Osteocyte (in vitro differentiated cells): ENCODE measurements at regions not wholly inside any gene's neighbourhood (a gene's known extent, or its start where the extent isn't known, plus 50 kb on each side); places are given as distances from the start of the nearest gene placed in this dataset.
A peak's percentile ranks its signal among the peaks of the same experiment; 100 is the strongest.
"Not testable (repeated sequence)": the region's sequence is repeated elsewhere in the genome, so short reads cannot be mapped to it uniquely, and the experiment has no call there.

Experiments
- DNase-seq: peaks from one replicate; pipeline ENCODE4 v3.0.0; 2021; ENCODE audit warnings: mixed read lengths; ENCODE audit not compliant: unreplicated experiment; ENCODE audit errors: extremely low spot score
- H3K27ac Mint-ChIP-seq: one replicate; pipeline ENCODE4 v1.8.0; 2021; ENCODE audit warnings: mild to moderate bottlenecking, mixed read lengths; ENCODE audit not compliant: unreplicated experiment
- H3K27me3 Mint-ChIP-seq: one replicate; pipeline ENCODE4 v1.8.0; 2021; ENCODE audit warnings: mixed read lengths; ENCODE audit not compliant: unreplicated experiment
- H3K36me3 Mint-ChIP-seq: one replicate; pipeline ENCODE4 v1.8.0; 2021; ENCODE audit warnings: mixed read lengths; ENCODE audit not compliant: unreplicated experiment
- H3K4me1 Mint-ChIP-seq: one replicate; pipeline ENCODE4 v1.8.0; 2021; ENCODE audit warnings: mixed read lengths; ENCODE audit not compliant: unreplicated experiment
- H3K4me3 Mint-ChIP-seq: one replicate; pipeline ENCODE4 v1.8.0; 2021; ENCODE audit warnings: mild to moderate bottlenecking, moderate library complexity, mixed read lengths; ENCODE audit not compliant: unreplicated experiment
- H3K9me3 Mint-ChIP-seq: one replicate; pipeline ENCODE4 v1.8.0; 2021; ENCODE audit warnings: mixed read lengths; ENCODE audit not compliant: unreplicated experiment
- TF ChIP-seq, protein P1 (sequence below): fragments of 200-600 bp; sonication (generic); IDR thresholded peaks from 2 replicates; pipeline ENCODE4 v1.5.0; 2021; ENCODE audit warnings: antibody characterized with exemption, mild to moderate bottlenecking, moderate library complexity

DNA sequence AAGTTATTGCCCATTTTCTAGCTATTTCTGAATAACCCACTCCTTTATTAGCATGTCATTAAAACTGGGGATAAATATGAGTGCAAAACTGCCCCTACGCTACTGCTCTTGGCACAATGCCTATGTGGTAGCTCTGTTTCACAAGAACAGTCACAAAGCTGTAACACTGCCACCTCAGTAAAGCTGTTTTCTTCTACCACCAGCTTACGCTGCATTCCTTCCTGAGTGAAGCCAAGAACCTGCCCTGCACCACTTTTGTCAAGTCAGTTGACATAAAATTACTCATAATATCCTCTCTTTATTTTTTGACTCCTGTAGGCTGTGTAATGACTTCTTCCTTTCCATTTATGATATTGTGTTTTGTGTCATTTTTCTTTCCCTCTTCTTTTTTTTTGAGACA lies 313.2 kb upstream of the PLGLB1 start:
- not testable (repeated sequence) for DNase-seq, H3K36me3 Mint-ChIP-seq, H3K27me3 Mint-ChIP-seq

DNA sequence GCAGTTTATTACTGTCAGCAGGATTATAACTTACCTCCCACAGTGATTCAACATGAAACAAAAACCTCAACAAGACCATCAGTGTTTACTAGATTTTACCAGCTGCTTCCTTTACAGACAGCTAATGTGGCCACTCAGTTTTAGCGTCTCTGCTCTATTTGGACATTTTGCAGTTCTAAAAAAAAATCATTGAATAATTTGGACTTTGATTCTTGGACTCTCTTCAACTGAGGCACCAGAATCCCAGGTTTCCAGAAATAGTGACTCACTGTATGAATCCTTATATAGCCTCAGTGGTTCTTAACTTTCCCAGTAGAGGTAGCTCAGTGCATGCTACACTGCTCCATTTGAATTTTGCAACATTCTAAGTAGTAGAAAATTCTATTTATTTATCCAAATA lies 317.4 kb upstream of the PLGLB1 start:
- H3K4me1 Mint-ChIP-seq, H3K4me3 Mint-ChIP-seq, DNase-seq, H3K9me3 Mint-ChIP-seq, H3K36me3 Mint-ChIP-seq, H3K27ac Mint-ChIP-seq, H3K27me3 Mint-ChIP-seq: not testable (repeated sequence)

More for the DNA sequence above, 313.2 kb upstream of the PLGLB1 start:
- H3K4me3 Mint-ChIP-seq, H3K9me3 Mint-ChIP-seq, H3K4me1 Mint-ChIP-seq, H3K27ac Mint-ChIP-seq: not testable (repeated sequence)

DNA sequence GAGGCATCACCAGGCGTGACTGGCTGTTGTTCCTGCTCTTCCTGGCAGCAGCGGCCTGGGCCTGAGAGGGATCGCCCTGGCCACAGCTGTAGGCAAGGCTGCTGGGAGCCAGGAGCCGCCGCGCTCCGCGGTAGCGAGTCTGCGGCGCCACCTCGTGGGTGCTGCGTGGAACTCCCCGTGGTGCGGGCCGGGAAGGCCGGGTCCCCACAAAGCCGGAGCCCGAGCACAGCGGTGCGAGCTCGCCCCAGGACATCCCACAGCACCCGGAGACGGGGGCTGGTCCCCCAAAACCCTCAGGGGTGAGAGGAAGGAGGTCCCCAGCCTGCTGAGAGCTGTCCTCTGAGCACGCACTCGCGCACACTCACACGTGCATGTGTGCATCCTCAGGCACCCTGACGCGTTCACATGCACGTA lies 320.0 kb upstream of the PLGLB1 start:
- H3K9me3 Mint-ChIP-seq, H3K27me3 Mint-ChIP-seq, H3K27ac Mint-ChIP-seq, H3K4me3 Mint-ChIP-seq, H3K36me3 Mint-ChIP-seq: not testable (repeated sequence)
- H3K4me1 Mint-ChIP-seq, result peaks cover 11% of the 10 kb centered on the region
- DNase-seq, result peak; percentile 92
- TF ChIP-seq, protein P1, sequence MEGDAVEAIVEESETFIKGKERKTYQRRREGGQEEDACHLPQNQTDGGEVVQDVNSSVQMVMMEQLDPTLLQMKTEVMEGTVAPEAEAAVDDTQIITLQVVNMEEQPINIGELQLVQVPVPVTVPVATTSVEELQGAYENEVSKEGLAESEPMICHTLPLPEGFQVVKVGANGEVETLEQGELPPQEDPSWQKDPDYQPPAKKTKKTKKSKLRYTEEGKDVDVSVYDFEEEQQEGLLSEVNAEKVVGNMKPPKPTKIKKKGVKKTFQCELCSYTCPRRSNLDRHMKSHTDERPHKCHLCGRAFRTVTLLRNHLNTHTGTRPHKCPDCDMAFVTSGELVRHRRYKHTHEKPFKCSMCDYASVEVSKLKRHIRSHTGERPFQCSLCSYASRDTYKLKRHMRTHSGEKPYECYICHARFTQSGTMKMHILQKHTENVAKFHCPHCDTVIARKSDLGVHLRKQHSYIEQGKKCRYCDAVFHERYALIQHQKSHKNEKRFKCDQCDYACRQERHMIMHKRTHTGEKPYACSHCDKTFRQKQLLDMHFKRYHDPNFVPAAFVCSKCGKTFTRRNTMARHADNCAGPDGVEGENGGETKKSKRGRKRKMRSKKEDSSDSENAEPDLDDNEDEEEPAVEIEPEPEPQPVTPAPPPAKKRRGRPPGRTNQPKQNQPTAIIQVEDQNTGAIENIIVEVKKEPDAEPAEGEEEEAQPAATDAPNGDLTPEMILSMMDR, result peak; percentile 76

DNA sequence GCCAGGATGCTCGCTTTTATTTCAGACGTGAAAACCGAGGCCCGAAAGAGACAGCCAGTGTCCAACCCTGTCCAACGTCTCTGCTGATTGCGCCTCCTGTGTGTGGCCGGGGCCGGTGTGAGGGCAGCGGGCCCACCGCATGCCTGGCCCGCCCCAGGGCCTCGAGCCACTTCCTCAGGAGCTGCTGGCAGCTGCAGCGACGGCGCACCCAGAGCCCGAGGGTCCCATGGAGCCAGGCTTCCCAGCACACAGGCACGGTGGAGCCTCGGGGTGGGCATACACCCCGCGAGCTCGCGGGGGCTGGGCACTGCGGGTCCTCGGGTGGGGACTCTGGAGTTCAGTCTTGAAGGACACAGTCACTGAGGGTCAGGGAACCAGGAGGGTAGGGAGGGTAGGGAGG lies 320.5 kb upstream of the PLGLB1 start:
- not testable (repeated sequence) for H3K27ac Mint-ChIP-seq, H3K9me3 Mint-ChIP-seq, H3K27me3 Mint-ChIP-seq, H3K36me3 Mint-ChIP-seq, DNase-seq, H3K4me3 Mint-ChIP-seq
- H3K4me1 Mint-ChIP-seq, result peaks cover 15% of the 10 kb centered on the region

DNA sequence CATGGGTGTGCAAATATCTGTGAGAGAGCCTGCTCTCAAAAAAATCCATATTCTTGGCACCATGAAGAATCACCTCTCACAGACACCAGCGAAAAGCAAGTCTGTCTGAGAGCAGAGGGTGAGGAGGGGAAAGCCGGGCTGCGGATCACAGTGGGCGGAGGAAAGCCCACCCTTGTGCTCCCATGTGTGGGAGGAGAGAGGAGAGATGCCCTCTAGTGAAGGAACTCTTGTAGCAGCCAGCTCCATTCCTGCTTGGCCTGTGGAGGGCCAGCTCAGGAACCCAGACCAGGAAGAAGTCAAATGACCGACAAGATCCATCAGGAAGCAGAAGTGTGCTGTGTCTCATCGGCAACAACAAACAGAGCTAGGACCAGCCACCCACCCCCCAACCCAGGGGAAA lies 321.7 kb upstream of the PLGLB1 start:
- peaks cover 22% of the 10 kb centered on the region for H3K4me1 Mint-ChIP-seq
- DNase-seq, H3K27ac Mint-ChIP-seq, H3K27me3 Mint-ChIP-seq, H3K9me3 Mint-ChIP-seq, H3K36me3 Mint-ChIP-seq, H3K4me3 Mint-ChIP-seq: not testable (repeated sequence)

DNA sequence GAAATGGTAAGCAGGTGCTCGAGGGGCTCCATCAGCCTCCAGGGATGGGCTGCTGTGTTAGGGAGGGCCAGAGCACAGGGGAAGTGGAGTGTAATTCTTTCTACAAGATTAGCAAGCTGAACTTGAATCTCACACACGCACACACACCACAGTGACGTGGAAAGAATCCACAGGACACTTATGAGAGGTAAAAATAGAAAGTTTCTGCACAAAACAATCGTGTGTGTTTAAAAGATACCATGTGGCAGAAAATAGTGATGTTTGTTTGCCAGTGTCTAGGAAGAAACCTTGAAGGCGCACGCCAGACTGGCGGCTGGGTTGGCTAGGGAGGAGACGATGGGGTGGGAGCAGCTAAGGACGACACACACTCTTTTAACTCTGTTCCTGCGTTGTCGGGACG lies 323.6 kb upstream of the PLGLB1 start:
- not testable (repeated sequence) for H3K27ac Mint-ChIP-seq, H3K27me3 Mint-ChIP-seq, H3K36me3 Mint-ChIP-seq, H3K4me3 Mint-ChIP-seq, DNase-seq, H3K9me3 Mint-ChIP-seq
- H3K4me1 Mint-ChIP-seq, result peaks cover 22% of the 10 kb centered on the region

DNA sequence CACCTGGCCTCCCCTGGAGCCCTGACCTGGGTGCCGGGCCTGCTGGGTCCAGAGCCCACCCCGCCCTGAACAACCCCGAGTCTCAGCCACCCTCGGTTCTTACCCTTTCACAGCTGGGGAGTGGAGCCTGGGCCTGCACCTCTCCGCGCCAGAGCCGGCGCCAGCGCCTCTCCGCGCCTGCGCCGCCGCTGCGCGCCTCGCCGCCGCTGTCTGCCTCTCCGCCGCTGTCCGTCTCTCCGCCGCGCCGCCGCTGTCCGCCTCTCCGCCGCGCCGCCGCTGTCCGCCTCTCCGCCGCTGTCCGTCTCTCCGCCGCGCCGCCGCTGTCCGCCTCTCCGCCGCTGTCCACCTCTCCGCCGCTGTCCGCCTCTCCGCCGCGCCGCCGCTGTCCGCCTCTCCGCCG lies 326.9 kb upstream of the PLGLB1 start:
- H3K36me3 Mint-ChIP-seq, H3K9me3 Mint-ChIP-seq, DNase-seq, H3K27me3 Mint-ChIP-seq: not testable (repeated sequence)
- H3K27ac Mint-ChIP-seq, result peak overlapping the region; percentile 50
- H3K4me3 Mint-ChIP-seq, result peak overlapping the region; percentile 71
- peaks cover 14% of the 10 kb centered on the region for H3K4me1 Mint-ChIP-seq

DNA sequence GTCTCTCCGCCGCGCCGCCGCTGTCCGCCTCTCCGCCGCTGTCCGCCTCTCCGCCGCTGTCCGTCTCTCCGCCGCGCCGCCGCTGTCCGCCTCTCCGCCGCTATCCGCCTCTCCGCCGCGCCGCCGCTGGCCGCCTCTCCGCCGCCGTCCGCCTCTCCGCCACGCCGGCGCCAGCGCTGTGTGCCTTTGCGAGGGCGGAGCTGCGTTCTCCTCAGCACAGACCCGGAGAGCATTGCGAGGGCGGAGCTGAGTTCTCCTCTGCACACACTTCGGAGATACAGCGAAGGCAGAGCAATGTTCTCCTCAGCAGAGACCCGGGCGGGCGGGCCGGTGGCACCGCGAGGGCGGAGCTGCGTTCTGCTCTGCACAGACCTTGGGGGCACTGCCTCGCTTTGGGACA lies 327.4 kb upstream of the PLGLB1 start:
- peaks cover 14% of the 10 kb centered on the region for H3K4me1 Mint-ChIP-seq
- H3K36me3 Mint-ChIP-seq, H3K27me3 Mint-ChIP-seq, H3K9me3 Mint-ChIP-seq, DNase-seq: not testable (repeated sequence)
- peak overlapping the region; percentile 71 for H3K4me3 Mint-ChIP-seq
- peak overlapping the region; percentile 50 for H3K27ac Mint-ChIP-seq

DNA sequence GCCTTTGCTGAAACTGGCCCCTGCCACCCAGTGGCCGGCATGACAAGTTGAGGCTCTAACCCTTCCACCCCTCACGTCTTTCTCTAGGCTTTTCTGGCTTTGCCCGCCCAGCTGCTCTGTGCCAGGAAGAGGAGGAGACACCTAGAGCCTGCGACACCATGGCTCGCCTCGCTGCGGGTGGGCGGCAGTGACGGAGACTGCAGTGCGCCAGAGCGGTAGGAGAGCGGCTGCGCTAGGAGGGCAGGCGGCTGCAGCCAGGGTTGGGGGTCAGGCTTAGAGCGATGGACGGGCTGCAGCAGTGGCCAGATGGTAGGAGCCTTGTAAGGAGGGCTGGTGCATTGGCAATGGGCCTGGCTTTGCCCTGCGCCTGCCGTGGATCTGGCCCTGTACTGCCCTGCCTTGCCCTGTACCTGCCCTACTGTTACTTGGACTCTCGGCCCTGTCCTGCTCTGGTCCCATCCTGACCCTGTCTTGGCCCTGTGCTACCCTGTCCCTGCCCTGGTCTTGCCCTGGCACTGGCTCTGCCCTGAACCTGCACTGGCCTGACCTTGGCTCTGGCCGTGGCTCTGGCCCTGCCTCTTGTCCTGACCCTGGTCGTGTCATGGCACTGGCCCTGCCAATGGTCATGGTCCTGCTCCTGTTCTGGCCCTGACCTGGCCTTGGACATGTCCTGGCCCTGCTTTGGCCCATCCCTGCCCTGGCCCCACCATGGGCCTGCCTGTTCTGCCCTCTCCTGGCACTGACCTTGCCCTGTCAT lies 330.7 kb upstream of the PLGLB1 start:
- H3K9me3 Mint-ChIP-seq, H3K27ac Mint-ChIP-seq, H3K36me3 Mint-ChIP-seq, H3K27me3 Mint-ChIP-seq, H3K4me1 Mint-ChIP-seq, H3K4me3 Mint-ChIP-seq, DNase-seq: not testable (repeated sequence)

DNA sequence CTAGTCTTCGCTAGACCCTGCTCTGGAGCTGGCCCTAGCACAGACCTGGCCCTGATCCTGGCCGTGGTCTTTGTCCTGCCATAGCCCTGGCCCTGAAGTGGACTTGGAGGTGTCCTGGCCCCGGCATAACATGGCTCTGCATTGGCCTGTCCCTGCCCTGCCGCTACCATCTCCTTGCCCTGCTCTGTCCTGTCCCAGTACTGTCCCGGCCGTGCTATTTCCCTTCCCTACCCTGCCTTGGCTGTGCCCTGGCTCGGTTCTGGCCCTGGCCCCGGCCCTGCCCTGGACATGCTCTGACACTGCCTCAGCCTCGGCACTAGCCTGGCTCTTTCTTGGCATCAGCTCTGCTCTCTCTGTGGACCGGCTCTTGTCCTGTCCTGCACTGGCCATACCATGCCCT lies 331.8 kb upstream of the PLGLB1 start:
- not testable (repeated sequence) for H3K9me3 Mint-ChIP-seq, H3K4me3 Mint-ChIP-seq, H3K27ac Mint-ChIP-seq

DNA sequence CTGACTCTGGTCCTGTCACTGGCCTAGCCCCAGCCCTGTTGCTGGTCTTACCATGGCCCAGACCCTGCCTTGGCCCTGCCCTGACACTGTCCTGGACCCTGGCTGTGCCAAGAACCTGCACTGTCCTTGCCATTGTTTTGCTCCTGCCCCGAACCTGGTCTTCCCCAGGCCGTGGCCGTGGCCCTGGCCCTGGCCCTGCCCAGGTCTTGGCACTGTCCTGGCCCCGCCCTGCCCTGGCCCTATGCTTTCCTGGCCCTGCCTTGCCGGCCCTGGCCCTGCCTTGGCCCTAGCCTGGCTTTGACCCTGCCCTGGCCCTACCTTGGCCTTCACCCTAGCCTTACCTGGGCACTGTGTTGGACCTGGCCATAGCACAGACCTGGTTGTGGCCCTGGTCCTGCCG lies 332.5 kb upstream of the PLGLB1 start:
- H3K27ac Mint-ChIP-seq, H3K36me3 Mint-ChIP-seq, H3K4me3 Mint-ChIP-seq, H3K27me3 Mint-ChIP-seq, H3K4me1 Mint-ChIP-seq, H3K9me3 Mint-ChIP-seq, DNase-seq: not testable (repeated sequence)

More for the DNA sequence above, 331.8 kb upstream of the PLGLB1 start:
- not testable (repeated sequence) for H3K36me3 Mint-ChIP-seq, H3K4me1 Mint-ChIP-seq, H3K27me3 Mint-ChIP-seq, DNase-seq

DNA sequence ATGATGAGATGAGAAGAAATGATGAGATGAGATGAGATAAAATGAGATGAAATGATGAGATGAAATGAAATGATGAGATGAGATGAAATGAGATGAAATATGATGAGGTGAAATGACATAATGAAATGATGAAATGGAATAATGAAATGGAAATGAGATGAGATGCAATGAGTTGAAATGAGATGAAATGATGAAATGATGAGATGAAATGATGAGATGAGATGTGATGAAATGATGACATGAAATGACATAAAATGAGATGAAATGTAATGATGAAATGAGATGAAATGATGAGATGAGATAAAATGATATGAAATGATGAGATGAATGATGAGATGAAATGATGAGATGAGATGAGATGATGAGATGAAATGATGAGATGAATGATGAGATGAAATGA lies 338.6 kb upstream of the PLGLB1 start:
- H3K4me3 Mint-ChIP-seq, DNase-seq, H3K36me3 Mint-ChIP-seq, H3K4me1 Mint-ChIP-seq, H3K9me3 Mint-ChIP-seq, H3K27me3 Mint-ChIP-seq, H3K27ac Mint-ChIP-seq: not testable (repeated sequence)
